Right ventricle myocardium inferior (tissue), 1 donor: ENCODE measurements at regions not wholly inside any gene's neighbourhood (a gene's known extent, or its start where the extent isn't known, plus 50 kb on each side); places are given as distances from the start of the nearest gene placed in this dataset.
A peak's percentile ranks its signal among the peaks of the same experiment; 100 is the strongest.

Experiments
- ATAC-seq: fragments of 200-7000 bp; cut with Tn5 transposase; one replicate; pipeline ENCODE4 v1.9.1; 2020; ENCODE audit warnings: mild to moderate bottlenecking, moderate library complexity
- DNase-seq: peaks from one replicate; pipeline ENCODE4 v3.0.0; 2021; ENCODE audit errors: missing footprints
- intact Hi-C: fragments of 100-400 bp; cut with DNase I; formaldehyde crosslinking; loops from one replicate; pipeline ENCODE4 v1.11.0; 2022
- donor health status: DM: no; HTN: yes; CAD: no; lungs with severe emphysema.

GRCh38 chr9:119020730-119021333 lies 348.4 kb downstream of the BRINP1 start:
- intact Hi-C loops: loop anchor here (1.0 kb wide), 1 partner anchor 12 kb away; no protein-coding TSS in a partner anchor
- no peak for ATAC-seq
- DNase-seq: no peak

GRCh38 chr9:119026120-119026519 lies 343.1 kb downstream of the BRINP1 start:
- DNase-seq (peak; percentile 65), ATAC-seq (peak; percentile 82)
- intact Hi-C loops: loop anchor here (1.0 kb wide), 1 partner anchor 22 kb away; no protein-coding TSS in a partner anchor

- ATAC-seq (no peak), DNase-seq (no peak)
- intact Hi-C loops: no loop called here
Measured at GRCh38 chr9:119027901-119028699, 341.1 kb downstream of the BRINP1 start.

GRCh38 chr9:119029886-119030285 lies 339.3 kb downstream of the BRINP1 start:
- ATAC-seq: no peak
- no peak for DNase-seq
- intact Hi-C loops: no loop called here

DNA sequence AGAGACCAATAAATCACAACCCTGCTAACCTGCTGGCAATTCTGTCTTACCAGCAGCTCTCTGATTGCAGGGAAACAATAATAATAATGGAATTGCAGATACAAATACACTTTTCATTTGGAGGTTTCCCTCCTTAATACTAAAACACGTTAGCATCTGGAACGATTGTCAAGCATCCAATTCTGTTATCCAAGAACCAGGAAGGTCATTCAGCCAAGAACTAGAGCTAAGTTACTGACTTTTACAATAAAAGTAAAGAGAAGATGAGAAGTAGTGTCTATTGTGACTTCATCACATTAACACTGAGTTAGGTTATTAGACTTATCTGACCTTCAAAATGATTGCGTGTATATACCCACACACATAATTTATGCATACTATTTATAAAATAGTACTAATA lies 335.6 kb downstream of the BRINP1 start:
- DNase-seq (no peak), ATAC-seq (no peak)
- intact Hi-C loops: loop anchor here (1.0 kb wide), 1 partner anchor 12 kb away; no protein-coding TSS in a partner anchor

GRCh38 chr9:119036969-119037368 lies 332.3 kb downstream of the BRINP1 start:
- intact Hi-C loops: no loop called here
- ATAC-seq (no peak), DNase-seq (no peak)

GRCh38 chr9:119043996-119044395 lies 325.2 kb downstream of the BRINP1 start:
- ATAC-seq: no peak
- DNase-seq: no peak
- intact Hi-C loops: no loop called here

DNA sequence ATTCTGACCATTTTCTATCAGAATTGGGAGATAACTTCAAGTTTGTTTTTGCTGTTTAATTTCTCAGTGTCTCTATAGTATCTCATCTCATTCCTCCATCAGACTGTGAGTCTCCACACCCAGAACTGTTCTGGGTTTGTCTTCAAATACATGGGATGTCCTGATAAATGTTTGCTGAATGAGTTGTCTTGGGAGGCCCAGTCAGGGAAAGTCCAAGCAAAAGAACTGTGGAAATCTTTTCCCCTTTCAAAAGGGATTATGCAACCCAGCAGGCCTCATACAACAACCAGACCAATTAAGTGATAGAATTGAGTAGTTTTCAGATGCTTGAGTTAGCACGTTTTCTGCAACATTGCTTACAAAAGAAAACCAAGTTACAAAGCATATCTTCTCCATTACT lies 324.4 kb downstream of the BRINP1 start:
- intact Hi-C loops: no loop called here
- DNase-seq (no peak), ATAC-seq (peak; percentile 72)

GRCh38 chr9:119047513-119048307 lies 321.5 kb downstream of the BRINP1 start:
- intact Hi-C loops: no loop called here
- ATAC-seq (no peak), DNase-seq (no peak)

DNA sequence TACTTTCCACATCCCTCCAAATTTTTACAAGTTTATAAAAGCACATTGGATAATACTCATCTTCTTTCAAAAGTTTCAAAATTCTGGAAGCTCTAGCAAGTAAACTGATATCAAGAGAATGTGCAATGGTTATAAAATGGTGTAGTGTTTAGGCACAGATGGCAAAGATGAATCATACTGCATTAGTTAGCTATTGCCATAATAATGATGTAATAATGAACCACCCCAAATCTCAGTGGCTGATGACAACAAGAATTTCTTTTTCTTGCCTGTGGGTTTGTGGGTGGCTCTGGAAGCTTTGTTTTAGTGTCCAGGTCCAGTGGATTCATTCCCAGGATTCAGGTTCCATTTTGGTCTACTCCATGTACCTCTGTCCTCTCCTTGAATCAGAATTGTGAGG lies 319.0 kb downstream of the BRINP1 start:
- DNase-seq (no peak), ATAC-seq (no peak)
- intact Hi-C loops: no loop called here

DNA sequence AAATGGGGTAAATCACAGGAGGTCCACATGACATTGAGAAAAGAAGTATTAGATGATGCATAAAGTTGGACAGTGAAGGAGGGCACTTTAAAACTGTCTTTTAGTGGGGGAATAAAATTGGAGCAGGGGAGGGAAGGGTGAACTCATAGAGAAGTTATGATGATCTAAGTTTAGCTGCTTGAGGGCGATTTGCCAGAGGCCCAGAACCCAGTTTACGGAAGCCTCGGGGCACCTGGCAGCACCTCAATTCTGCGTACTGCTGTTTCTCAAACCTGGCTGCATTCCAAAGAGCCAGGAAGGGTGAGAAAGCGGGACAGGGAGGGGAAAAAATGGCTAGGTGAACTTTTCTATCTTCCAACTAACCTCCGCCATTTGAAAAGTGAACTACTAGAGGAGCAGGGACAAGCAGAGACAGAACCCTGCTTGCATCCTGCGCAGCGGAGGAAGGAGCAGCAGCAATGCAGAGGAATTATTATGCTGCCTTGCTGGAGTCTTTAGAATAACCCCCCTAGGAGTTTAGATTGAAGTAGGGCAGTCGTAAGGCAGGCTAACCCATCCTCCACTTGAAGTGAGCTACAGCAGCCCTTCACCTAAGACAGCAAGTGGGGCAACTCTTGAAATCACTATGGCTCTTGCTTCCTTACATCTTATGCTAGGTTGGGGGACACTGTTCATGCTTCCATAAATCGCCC lies 316.8 kb downstream of the BRINP1 start:
- ATAC-seq (peak; percentile 56), DNase-seq (no peak)
- intact Hi-C loops: no loop called here

DNA sequence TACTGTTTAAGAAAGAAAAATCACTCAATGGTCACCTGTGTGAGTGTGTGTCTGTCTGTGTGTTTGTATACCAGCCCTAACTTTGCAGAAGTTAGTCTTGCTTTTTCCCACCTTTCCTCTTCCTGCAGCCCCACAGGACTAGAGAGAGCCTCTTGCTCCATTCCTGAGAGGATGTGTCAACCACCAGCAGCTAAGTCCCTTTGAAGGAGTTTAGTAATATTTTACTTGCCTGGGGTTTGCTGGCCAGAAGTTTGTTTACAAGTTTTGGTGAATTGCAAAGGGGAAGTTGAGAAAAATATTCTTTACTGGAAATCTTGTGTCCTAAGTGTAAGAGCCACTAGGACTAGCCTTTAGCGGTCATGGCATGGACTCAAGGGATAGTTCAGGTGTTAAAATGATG lies 316.2 kb downstream of the BRINP1 start:
- peak; percentile 47 for ATAC-seq
- intact Hi-C loops: no loop called here

GRCh38 chr9:119060629-119061385 lies 308.4 kb downstream of the BRINP1 start:
- DNase-seq: no peak
- intact Hi-C loops: no loop called here
- peak; percentile 76 for ATAC-seq

More for the DNA sequence above, 316.2 kb downstream of the BRINP1 start:
- no peak for DNase-seq

GRCh38 chr9:119071636-119072035 lies 297.6 kb downstream of the BRINP1 start:
- intact Hi-C loops: no loop called here
- ATAC-seq (no peak), DNase-seq (no peak)

- no peak for ATAC-seq
- intact Hi-C loops: no loop called here
- no peak for DNase-seq
Measured at GRCh38 chr9:119074017-119074416, 295.2 kb downstream of the BRINP1 start.

DNA sequence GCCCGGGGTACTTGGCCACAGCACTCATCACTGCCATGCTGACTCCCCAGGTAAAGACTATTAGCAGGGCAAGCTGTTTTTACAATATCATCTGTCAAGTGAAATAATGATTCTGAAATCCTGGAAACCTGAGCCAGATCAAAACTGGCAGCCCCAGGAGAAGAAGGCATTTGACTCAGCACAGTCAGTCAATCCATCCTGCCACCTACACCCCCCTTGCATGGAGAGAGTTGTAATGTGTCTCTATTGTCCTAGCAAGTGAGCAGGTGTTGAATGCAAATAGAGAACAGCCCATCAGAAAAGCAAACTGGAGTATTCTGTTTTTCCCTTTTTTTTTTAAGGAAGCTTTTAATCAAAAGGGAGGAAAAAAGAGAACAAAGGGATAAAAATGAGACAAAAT lies 291.2 kb downstream of the BRINP1 start:
- intact Hi-C loops: no loop called here
- DNase-seq (no peak), ATAC-seq (no peak)

- intact Hi-C loops: no loop called here
- ATAC-seq (no peak), DNase-seq (no peak)
Measured at GRCh38 chr9:119083673-119084072, 285.6 kb downstream of the BRINP1 start.

- ATAC-seq (no peak), DNase-seq (no peak)
- intact Hi-C loops: no loop called here
Measured at GRCh38 chr9:119086590-119086989, 282.6 kb downstream of the BRINP1 start.
